Chondrocyte (in vitro differentiated cells): ENCODE measurements at regions not wholly inside any gene's neighbourhood (a gene's known extent, or its start where the extent isn't known, plus 50 kb on each side); places are given as distances from the start of the nearest gene placed in this dataset.

ENCODE experiments used
- DNase-seq: peaks from one replicate; pipeline ENCODE4 v3.0.0; 2021; ENCODE audit warnings: mixed read lengths, low spot score
- H3K27ac Mint-ChIP-seq: one replicate; pipeline ENCODE4 v1.8.0; 2021; ENCODE audit warnings: mild to moderate bottlenecking, moderate library complexity, mixed read lengths; ENCODE audit not compliant: unreplicated experiment
- H3K27me3 Mint-ChIP-seq: 2 replicates; pipeline ENCODE4 v1.8.0; 2021; ENCODE audit warnings: low read depth, mixed read lengths
- H3K36me3 Mint-ChIP-seq: 2 replicates; pipeline ENCODE4 v1.8.0; 2021; ENCODE audit warnings: low read depth, mixed read lengths
- H3K4me1 Mint-ChIP-seq: 2 replicates; pipeline ENCODE4 v1.8.0; 2021; ENCODE audit warnings: low read depth, mild to moderate bottlenecking, mixed read lengths
- H3K4me3 Mint-ChIP-seq: one replicate; pipeline ENCODE4 v1.8.0; 2021; ENCODE audit warnings: mild to moderate bottlenecking, moderate library complexity, mixed read lengths; ENCODE audit not compliant: unreplicated experiment
- H3K9me3 Mint-ChIP-seq: 2 replicates; pipeline ENCODE4 v1.8.0; 2021; ENCODE audit warnings: low read depth, mixed read lengths
- TF ChIP-seq, protein P1 (sequence below): fragments of 200-600 bp; sonication (generic); IDR thresholded peaks from 2 replicates; pipeline ENCODE4 v1.5.0; 2021; ENCODE audit warnings: antibody characterized with exemption, mild to moderate bottlenecking, moderate library complexity

DNA sequence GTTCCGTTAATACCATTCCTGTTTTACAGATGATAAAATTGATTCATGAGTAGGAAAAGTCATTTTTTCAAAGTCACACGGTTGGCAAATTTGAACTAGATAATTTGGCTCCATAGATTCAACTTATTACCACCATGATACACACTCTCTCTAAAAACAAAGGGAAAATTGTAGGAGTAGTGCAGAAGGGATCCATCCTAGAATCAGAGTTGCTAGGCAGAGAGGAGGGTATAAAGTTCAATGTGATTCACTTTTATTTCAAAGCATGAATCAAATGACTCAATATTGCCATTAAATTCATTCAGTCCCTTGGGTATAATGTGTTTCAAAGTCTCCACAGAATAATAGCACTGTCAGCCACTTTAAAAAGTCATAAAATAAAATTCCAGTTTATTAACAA lies 747.2 kb upstream of the ACO1 start:
- TF ChIP-seq, protein P1, sequence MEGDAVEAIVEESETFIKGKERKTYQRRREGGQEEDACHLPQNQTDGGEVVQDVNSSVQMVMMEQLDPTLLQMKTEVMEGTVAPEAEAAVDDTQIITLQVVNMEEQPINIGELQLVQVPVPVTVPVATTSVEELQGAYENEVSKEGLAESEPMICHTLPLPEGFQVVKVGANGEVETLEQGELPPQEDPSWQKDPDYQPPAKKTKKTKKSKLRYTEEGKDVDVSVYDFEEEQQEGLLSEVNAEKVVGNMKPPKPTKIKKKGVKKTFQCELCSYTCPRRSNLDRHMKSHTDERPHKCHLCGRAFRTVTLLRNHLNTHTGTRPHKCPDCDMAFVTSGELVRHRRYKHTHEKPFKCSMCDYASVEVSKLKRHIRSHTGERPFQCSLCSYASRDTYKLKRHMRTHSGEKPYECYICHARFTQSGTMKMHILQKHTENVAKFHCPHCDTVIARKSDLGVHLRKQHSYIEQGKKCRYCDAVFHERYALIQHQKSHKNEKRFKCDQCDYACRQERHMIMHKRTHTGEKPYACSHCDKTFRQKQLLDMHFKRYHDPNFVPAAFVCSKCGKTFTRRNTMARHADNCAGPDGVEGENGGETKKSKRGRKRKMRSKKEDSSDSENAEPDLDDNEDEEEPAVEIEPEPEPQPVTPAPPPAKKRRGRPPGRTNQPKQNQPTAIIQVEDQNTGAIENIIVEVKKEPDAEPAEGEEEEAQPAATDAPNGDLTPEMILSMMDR: no peak
- no peaks in the 10 kb centered on the region for H3K4me1 Mint-ChIP-seq
- DNase-seq: no peak
- H3K9me3 Mint-ChIP-seq: no peaks in the 10 kb centered on the region
- no peak overlapping the region for H3K27ac Mint-ChIP-seq
- H3K36me3 Mint-ChIP-seq: no peaks in the 10 kb centered on the region
- H3K4me3 Mint-ChIP-seq: no peak overlapping the region
- H3K27me3 Mint-ChIP-seq: peaks cover 28% of the 10 kb centered on the region

GRCh38 chr9:31637861-31638260 lies 746.6 kb upstream of the ACO1 start:
- H3K36me3 Mint-ChIP-seq: no peaks in the 10 kb centered on the region
- no peaks in the 10 kb centered on the region for H3K9me3 Mint-ChIP-seq
- TF ChIP-seq, protein P1: no peak
- H3K27ac Mint-ChIP-seq: no peak overlapping the region
- H3K4me3 Mint-ChIP-seq: no peak overlapping the region
- H3K27me3 Mint-ChIP-seq: peaks cover 28% of the 10 kb centered on the region
- no peaks in the 10 kb centered on the region for H3K4me1 Mint-ChIP-seq
- DNase-seq: no peak

DNA sequence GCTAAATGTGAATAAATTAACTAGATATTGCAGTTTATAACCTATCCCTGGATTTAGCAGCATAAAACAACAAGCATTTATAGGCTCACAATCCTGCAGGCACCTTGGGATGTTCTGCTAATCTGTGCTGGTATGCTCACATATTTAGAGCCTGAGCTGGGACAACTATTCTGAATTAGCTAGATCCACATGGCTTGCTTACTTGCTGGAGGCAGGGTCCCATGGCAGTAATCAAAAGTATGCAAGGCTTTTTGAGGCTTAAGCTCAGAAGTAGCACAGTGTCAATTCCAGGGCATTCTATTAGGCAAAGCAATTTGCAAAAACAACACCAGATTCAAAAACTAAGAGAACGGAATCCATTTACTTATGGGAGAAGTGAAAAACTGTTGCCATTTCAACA lies 745.0 kb upstream of the ACO1 start:
- Mint-ChIP-seq H3K9me3 (no peaks in the 10 kb centered on the region), H3K36me3 (no peaks in the 10 kb centered on the region), H3K27me3 (peaks cover 33% of the 10 kb centered on the region), H3K27ac (no peak overlapping the region), H3K4me1 (no peaks in the 10 kb centered on the region), H3K4me3 (no peak overlapping the region)
- TF ChIP-seq, protein P1: no peak
- DNase-seq: no peak

DNA sequence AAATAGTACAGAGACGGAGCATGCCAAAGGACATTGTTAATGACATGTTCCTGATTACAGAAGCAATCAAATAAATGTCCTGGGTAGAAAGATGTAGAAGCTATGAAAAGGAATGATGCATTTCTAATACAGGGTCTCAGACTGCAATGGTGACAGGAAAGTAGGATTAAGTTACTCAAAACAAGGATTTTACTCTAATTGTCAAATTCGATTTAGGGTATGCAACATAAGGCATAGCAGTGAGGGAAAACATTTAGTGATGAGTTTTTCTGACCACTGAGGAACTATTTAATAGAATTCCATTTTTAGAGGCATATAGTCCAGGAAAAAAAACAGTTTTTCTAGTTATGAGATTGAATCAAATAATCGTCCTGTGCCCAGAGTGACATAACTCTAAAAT lies 715.1 kb upstream of the ACO1 start:
- Mint-ChIP-seq H3K27me3 (peaks cover 5% of the 10 kb centered on the region), H3K4me1 (no peaks in the 10 kb centered on the region), H3K27ac (no peak overlapping the region), H3K9me3 (no peaks in the 10 kb centered on the region), H3K4me3 (no peak overlapping the region), H3K36me3 (no peaks in the 10 kb centered on the region)
- no peak for DNase-seq
- TF ChIP-seq, protein P1: no peak

DNA sequence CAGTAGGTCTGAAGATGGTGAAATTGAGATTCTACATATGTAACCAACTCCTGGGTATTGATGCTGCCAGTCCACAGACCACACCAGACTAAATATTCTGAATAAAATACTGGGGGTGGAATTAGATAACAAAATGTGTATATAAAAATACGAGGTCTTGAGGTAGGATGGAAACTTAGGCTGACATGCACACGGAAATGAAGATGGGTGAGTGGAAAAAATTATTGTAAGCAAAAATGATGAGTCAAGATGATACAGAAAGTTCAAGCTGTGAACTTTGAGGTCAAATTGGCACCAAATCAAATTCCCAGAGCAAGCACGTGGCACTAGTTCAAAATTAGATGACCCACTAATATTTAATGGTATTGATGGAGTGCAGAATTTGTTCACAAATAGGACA lies 713.4 kb upstream of the ACO1 start:
- Mint-ChIP-seq H3K9me3 (no peaks in the 10 kb centered on the region), H3K4me1 (no peaks in the 10 kb centered on the region), H3K4me3 (no peak overlapping the region), H3K36me3 (no peaks in the 10 kb centered on the region), H3K27me3 (peaks cover 8% of the 10 kb centered on the region), H3K27ac (no peak overlapping the region)
- TF ChIP-seq, protein P1: no peak
- DNase-seq: no peak
